Ramos (cell line): ENCODE measurements at regions not wholly inside any gene's neighbourhood (a gene's known extent, or its start where the extent isn't known, plus 50 kb on each side); places are given as distances from the start of the nearest gene placed in this dataset.

Source experiments
- in situ Hi-C: fragments of 300-500 bp; cut with MboI; formaldehyde crosslinking; loops from one replicate; pipeline ENCODE4 v1.14.3; 2022; ENCODE audit warnings: low sequenced_read_pairs; ENCODE audit not compliant: unreplicated experiment

DNA sequence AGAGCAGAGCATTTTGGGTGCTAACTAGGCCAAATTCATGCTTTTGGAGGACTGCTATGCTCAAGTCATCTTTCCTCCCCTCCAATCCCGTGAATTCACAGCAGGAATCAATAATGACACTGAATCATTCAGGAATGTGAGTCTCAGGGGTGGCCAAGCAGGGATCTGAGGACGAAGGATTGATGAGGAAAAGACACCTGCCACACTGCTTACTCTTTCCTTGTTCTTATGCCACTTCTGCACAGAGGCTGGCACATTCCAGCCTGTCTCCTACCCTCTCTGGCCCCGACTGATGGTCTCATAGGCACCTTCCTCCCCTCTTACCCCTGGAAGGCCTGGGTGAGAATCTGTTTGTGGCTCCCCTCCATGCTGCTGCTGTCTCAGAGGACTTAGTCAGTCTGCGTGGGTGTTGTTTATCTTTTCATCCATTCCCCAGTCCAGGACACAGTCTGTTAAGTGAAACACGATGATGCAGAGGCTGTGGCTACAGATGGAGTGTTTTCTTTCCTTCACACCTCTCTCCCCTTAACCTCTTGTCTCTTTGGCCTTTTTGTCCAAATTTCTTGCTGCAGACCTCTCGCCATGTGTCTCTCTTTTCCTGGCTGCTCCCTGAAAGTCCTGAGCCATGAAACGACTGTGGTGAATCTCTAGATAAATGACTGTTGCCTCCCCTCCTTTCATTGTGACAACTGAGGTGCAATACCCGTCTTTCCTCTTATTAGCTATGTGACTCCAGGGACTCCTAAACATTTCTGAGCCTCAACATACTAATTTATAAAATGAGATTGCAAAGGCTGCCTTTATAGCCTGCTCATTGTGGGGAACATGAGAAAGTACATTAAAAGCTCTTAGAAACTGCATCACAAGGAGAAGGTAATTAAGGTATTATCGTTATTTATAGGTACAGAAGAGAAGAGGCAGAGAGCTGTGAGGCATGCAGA lies 86.9 kb downstream of the RDH14 start:
- in situ Hi-C loops = no loop called here

- in situ Hi-C loops = no loop called here
Measured at GRCh38 chr2:18467749-18468360, 92.6 kb downstream of the RDH14 start.

GRCh38 chr2:18465979-18466378 lies 94.5 kb downstream of the RDH14 start:
- in situ Hi-C loops = no loop called here

GRCh38 chr2:18464913-18465312 lies 95.5 kb downstream of the RDH14 start:
- in situ Hi-C loops = no loop called here

- in situ Hi-C loops = no loop called here
Measured at GRCh38 chr2:18456026-18456425, 104.4 kb downstream of the RDH14 start.

DNA sequence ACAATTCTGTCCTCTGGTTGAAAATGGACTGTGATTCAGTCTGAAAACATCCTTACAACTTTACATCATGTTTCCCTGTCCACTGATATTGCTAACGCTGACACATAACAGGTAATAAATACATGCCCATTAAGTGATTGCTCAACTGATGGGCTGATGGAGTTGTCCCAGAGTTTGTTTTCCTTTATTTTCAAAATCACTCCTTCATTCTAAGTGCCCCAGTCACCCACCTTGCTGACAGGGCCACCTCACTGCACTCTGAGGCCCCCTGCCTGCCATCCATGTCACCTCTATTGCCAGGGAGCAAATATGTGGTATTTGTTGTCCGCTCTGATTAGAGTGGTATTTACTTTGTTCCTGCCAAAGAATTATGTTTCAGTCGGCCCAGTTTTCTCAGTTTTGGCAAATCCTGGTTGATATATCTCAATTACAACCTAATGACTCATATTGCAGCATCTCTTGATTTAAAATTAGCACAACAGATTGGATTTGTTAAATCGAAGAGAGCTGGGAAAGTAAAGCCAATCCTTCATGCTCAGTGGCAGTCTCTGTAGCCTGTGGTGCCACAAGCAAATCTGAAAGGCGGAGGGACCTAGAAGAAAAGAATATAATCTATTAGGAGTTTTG lies 105.1 kb downstream of the RDH14 start:
- in situ Hi-C loops = no loop called here

DNA sequence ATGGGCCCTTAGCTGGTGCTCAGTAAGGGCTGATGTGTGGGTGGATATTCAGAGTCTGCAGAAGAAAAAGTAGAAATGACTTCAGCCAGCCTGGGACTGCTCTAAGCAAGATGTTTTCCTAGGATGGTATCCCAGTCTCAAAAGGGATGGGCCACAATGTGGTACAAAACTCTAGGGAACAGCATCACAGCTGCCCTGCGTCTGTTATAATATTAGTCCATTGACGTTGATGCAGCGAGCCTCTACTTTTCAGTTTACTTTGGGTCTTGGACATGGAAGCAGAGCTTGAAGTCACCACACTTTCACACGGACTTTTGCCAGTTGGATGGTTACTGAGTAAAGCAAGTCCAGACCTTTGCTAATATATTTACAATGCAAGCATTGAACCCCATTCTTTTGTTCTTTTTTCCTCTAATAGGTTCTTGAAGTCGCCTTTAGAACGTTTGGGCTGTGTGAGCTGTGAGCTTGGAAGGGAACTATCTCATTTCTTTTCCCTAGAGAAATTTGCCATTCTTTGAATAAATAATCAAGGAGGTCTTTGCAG lies 105.7 kb downstream of the RDH14 start:
- in situ Hi-C loops = no loop called here

- in situ Hi-C loops = no loop called here
Measured at GRCh38 chr2:18446715-18447114, 113.7 kb downstream of the RDH14 start.

DNA sequence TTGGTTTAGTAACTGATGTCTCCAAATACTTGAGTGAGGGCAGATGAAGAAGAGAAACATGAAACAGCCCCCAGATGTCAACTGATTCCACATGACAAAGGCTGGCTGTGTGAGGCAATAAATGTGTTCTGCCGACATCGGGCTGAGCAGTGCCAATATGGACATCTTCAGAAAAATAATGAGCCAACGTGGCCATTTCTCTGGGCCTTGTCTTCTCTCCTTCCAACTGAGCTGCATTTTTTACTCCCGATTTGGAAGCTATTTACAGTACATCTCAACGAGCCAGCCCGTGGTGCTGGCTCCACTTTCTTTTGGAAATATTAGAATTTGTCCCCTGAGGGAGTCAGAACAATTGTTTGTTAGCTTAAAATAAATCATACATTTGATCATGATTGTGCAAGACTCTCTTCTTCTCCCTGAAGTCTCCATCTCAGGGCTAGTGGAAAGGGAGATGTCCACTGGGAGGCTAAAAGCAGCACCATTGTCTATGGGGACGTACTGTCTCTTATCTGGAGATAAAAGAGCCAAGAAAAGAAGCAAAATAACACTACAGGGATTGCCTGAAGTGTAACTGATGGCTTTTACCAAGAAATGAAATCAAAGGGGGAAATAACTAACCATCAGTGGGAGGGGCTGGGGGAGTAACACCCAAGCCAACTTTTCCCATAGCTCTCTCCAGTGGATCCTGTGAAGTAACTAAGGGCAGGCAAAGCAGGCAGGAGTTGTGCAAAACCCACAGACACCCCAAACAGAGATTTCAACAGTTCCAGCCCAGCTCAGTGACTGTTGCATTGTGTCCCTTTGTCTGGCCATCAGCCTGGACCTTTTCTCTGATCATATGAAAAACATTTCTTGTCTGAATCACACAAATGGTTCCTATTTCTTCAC lies 114.8 kb downstream of the RDH14 start:
- in situ Hi-C loops = no loop called here

DNA sequence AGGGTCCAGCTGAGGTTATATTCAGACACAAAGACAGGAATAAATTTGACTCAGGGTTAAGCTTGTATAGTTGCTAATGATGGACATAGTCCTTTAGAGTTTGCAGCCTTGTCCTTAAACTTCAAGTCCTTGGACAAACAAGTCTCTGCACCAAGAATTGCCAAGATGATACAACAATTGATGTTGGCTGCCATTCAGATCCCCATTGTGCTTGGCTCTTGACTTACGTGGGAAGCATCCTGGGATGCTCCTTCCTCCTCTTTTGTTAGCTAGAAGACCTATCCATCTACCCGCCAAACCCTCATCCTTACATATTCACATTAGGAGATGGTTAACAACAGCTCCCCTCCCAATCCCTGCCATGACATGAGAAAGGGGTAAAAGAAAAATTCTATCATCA lies 115.6 kb downstream of the RDH14 start:
- in situ Hi-C loops = no loop called here

- in situ Hi-C loops = no loop called here
Measured at GRCh38 chr2:18441583-18441982, 118.9 kb downstream of the RDH14 start.

DNA sequence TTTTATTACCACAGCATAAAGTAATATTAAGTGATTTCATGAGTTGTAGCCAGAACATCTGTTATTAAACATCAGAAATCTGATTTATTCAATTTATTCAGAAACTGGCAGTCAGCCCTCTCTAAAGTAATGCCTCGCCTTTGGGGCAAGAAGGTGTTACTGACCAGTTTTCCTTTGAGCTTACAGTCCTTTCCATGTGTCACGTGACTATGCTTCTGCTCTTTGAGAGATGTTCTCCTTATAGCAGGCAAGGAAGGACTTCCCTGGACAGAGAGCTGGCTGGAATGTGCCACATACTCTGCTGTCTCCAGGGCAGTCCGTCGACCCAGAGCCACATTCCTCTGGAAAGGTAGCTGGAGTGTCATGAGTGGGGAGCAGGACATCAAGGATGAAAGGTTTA lies 119.7 kb downstream of the RDH14 start:
- in situ Hi-C loops = no loop called here

GRCh38 chr2:18440141-18440661 lies 120.3 kb downstream of the RDH14 start:
- in situ Hi-C loops = no loop called here

GRCh38 chr2:18439716-18440115 lies 120.7 kb downstream of the RDH14 start:
- in situ Hi-C loops = no loop called here

DNA sequence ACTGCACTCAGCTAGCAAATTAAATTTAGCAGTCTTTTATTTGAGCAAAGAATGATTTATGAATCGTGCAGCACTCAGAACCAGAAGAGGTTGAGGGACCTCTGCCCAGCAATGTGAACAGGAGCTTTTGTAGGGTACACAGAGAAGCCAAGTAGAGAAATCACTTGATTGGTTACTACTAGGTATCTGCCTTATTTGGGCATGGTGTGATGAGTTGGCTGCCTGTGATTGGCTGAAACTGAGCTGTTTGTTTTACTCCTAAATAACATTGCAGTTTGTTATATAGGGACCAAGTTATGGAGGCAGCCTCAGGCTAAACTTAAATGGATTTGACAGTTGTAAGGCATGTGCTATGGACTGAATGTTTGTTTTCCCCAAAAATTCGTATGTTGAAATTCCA lies 122.5 kb downstream of the RDH14 start:
- in situ Hi-C loops = no loop called here

GRCh38 chr2:18436503-18437005 lies 123.9 kb downstream of the RDH14 start:
- in situ Hi-C loops = no loop called here

DNA sequence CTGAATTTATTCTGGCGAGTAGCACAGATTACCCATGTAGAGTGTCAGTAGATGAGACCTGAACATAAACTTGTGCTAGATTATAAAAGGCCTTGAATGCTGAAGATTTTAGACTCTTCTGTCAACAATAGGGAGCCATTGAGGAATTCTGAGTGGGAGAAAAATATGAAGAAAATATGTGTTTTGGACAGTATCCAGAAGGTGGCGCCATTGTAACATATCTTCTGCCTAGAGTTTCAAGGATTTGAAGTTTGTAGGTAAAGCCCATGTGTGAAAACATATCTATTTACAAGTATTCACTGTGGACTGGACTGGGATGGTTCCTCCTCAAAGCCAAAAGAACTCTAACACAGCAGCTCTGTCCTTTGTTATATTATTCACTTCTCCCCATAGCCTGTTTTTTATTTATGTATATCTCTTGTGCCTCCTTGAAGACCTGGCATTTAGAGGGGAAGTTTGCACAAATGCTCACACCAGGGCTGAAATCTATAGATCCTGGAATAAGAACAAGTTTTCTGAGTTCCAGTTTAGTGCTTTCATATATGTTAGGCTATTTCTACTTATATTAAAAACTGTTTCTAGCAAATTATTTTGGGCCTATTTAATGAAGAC lies 124.9 kb downstream of the RDH14 start:
- in situ Hi-C loops = no loop called here

DNA sequence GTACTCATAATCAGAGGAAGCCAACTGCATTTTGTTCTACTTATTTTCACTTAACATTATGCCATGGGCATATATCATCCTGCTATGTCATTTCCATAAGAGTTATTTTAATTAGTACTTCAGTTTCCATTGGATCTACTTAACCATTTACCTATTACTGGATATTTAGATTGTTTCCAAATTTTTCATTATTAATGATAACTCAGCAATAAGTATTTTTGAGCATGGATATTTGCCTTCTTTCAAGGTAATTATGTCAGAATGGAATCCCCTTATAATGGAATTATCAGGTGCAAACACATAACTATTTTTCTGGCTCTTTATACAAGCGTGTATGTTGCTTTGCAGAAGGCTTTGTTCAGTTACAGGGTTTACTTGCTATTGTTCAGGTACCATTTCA lies 126.6 kb downstream of the RDH14 start:
- in situ Hi-C loops = no loop called here

- in situ Hi-C loops = no loop called here
Measured at GRCh38 chr2:18432999-18433398, 127.5 kb downstream of the RDH14 start.
